Panc1 (cell line): ENCODE measurements at regions not wholly inside any gene's neighbourhood (a gene's known extent, or its start where the extent isn't known, plus 50 kb on each side); places are given as distances from the start of the nearest gene placed in this dataset.

Experiments used
- ATAC-seq: fragments of 200-7000 bp; cut with Tn5 transposase; 2 replicates; pipeline ENCODE4 v1.9.1; 2020; ENCODE audit warnings: mild to moderate bottlenecking, moderate library complexity
- BruUV-seq: library from RNA; stranded (reverse); fragments of 400-500 nt; replicated peaks from 2 replicates; lab custom pipeline; 2021; lab: Mats Ljungman, UMichigan
- CTCF ChIA-PET: fragments of 300-600 bp; sonication (Branson Sonifier 250); formaldehyde crosslinking; loops from one replicate; lab custom pipeline; 2022; ENCODE audit warnings: antibody characterized with exemption; lab: Charles Lee
- POLR2A ChIA-PET: fragments of 300-600 bp; sonication (Branson Sonifier 250); formaldehyde crosslinking; loops from one replicate; lab custom pipeline; 2022; ENCODE audit warnings: antibody characterized with exemption; lab: Charles Lee
- DNase-seq: peaks from one replicate; pipeline ENCODE4 v3.0.0-alpha.2; 2010; ENCODE audit warnings: low read depth, low spot score
- H3K27ac ChIP-seq: 2 replicates; pipeline ENCODE4 v1.5.1; 2011; ENCODE audit warnings: mild to moderate bottlenecking, low read length, inconsistent platforms
- H3K27me3 ChIP-seq: fragments of 200-500 bp; sonication (Bioruptor generic); 2 replicates; pipeline ENCODE4 v1.6.0; 2014; ENCODE audit warnings: low read length, inconsistent platforms; ENCODE audit not compliant: control insufficient read depth, insufficient read depth
- H3K36me3 ChIP-seq: fragments of 200-500 bp; sonication (Bioruptor generic); 2 replicates; pipeline ENCODE4 v1.5.1; 2014; ENCODE audit warnings: inconsistent platforms, mild to moderate bottlenecking, low read length, moderate library complexity; ENCODE audit not compliant: control insufficient read depth, insufficient read depth
- H3K4me1 ChIP-seq: 2 replicates; pipeline ENCODE4 v1.5.1; 2011; ENCODE audit warnings: inconsistent platforms, mild to moderate bottlenecking, low read length, moderate library complexity; ENCODE audit not compliant: control insufficient read depth, insufficient read depth
- H3K4me3 ChIP-seq, 2 experiments: 2 replicates each; pipeline ENCODE4 v1.5.1; 2011 to 2012; ENCODE audit warnings: low read depth in 2 of 2, low read length in 2 of 2, mild to moderate bottlenecking in 2 of 2, inconsistent platforms in 1 of 2, moderate library complexity in 1 of 2
- H3K9me3 ChIP-seq: fragments of 200-500 bp; sonication (Bioruptor generic); 2 replicates; pipeline ENCODE4 v1.5.1; 2014; ENCODE audit warnings: low read depth, mild to moderate bottlenecking, inconsistent platforms, low read length, moderate library complexity; ENCODE audit not compliant: control insufficient read depth, insufficient read depth
- POLR2AphosphoS5 ChIP-seq: IDR thresholded peaks from 2 replicates; pipeline ENCODE4 v1.6.1; 2012; ENCODE audit warnings: mild to moderate bottlenecking, low read depth, low read length, moderate library complexity
- SIN3A ChIP-seq: IDR thresholded peaks from 2 replicates; pipeline ENCODE4 v1.6.1; 2012; ENCODE audit warnings: low read depth, mild to moderate bottlenecking, low read length, moderate library complexity, borderline replicate concordance; ENCODE audit not compliant: insufficient read depth
- TCF7L2 ChIP-seq: IDR thresholded peaks from 2 replicates; pipeline ENCODE4 v1.6.1; 2011; ENCODE audit warnings: mild to moderate bottlenecking, low read depth, low read length, inconsistent platforms
- in situ Hi-C: cut with HindIII; loops from 2 replicates; pipeline ENCODE4 v1.10.0; 2016; ENCODE audit warnings: low sequenced_read_pairs, low pct_unique_long_range_greater_than_20kb
- intact Hi-C: fragments of 100-400 bp; cut with micrococcal nuclease; formaldehyde crosslinking; loops from one replicate; pipeline ENCODE4 v1.10.0; 2022; ENCODE audit not compliant: unreplicated experiment
- TF ChIP-seq, protein P1 (sequence below): fragments of 450-650 bp; IDR thresholded peaks from 2 replicates; pipeline ENCODE4 v1.5.1; 2017; ENCODE audit warnings: mild to moderate bottlenecking
- TF ChIP-seq, protein P2 (sequence below), 2 experiments: IDR thresholded peaks; 2 replicates each; pipeline ENCODE4 v1.6.1; 2011 to 2012; ENCODE audit warnings: low read depth in 2 of 2, control low read depth in 1 of 2, low read length in 1 of 2, mild to moderate bottlenecking in 1 of 2, moderate library complexity in 1 of 2; ENCODE audit not compliant: insufficient read depth in 1 of 2

DNA sequence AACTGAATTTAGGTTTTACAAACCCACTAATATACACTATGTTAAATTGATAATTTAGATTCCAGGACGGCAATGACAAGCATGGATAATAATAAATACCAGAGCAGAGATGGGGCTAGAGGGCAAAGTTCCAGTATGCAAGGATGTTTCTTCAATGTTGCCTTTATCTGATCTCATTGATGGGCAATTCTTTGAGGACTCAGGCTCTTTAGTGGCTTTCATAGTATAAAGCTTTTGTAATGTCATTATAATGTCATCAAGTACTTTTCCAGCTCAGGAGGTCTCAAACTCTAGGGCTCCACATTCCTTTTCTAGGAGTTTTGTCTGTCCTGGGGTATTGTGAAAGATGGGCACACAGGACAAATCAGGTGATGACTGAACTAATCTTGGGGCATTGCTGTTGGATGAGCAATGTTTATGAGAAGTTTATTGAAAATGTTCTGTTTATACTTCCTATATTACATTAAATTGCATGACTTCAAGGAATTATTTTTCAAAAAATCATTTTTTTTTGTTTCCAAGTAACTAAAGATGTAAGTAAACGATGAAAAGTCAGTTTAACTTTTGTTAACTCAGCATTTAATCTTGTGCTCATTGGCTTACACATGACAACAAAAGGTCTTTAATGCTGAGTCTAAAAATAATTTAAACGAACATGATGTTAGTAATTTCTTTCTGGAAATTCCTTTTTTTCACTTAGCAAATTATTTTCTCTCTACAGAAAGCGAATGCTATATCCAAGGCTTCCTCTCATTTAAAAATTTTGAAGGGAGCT is 116.4 kb downstream of the OXSM start:
- intact Hi-C loops (no loop called here), in situ Hi-C loops (no loop called here)
- no peak overlapping the region for H3K4me3 ChIP-seq
- CTCF ChIA-PET, result no interaction called here
- H3K27ac ChIP-seq, result no peak overlapping the region
- DNase-seq (no peak), ATAC-seq (no peak)
- no peaks in the 10 kb centered on the region for H3K9me3 ChIP-seq
- H3K4me1 ChIP-seq, result no peaks in the 10 kb centered on the region
- no peaks in the 10 kb centered on the region for H3K36me3 ChIP-seq
- TF ChIP-seq POLR2AphosphoS5 (no peak), TCF7L2 (no peak), SIN3A (no peak)
- TF ChIP-seq, protein P1, sequence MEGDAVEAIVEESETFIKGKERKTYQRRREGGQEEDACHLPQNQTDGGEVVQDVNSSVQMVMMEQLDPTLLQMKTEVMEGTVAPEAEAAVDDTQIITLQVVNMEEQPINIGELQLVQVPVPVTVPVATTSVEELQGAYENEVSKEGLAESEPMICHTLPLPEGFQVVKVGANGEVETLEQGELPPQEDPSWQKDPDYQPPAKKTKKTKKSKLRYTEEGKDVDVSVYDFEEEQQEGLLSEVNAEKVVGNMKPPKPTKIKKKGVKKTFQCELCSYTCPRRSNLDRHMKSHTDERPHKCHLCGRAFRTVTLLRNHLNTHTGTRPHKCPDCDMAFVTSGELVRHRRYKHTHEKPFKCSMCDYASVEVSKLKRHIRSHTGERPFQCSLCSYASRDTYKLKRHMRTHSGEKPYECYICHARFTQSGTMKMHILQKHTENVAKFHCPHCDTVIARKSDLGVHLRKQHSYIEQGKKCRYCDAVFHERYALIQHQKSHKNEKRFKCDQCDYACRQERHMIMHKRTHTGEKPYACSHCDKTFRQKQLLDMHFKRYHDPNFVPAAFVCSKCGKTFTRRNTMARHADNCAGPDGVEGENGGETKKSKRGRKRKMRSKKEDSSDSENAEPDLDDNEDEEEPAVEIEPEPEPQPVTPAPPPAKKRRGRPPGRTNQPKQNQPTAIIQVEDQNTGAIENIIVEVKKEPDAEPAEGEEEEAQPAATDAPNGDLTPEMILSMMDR, result no peak
- TF ChIP-seq, protein P2, sequence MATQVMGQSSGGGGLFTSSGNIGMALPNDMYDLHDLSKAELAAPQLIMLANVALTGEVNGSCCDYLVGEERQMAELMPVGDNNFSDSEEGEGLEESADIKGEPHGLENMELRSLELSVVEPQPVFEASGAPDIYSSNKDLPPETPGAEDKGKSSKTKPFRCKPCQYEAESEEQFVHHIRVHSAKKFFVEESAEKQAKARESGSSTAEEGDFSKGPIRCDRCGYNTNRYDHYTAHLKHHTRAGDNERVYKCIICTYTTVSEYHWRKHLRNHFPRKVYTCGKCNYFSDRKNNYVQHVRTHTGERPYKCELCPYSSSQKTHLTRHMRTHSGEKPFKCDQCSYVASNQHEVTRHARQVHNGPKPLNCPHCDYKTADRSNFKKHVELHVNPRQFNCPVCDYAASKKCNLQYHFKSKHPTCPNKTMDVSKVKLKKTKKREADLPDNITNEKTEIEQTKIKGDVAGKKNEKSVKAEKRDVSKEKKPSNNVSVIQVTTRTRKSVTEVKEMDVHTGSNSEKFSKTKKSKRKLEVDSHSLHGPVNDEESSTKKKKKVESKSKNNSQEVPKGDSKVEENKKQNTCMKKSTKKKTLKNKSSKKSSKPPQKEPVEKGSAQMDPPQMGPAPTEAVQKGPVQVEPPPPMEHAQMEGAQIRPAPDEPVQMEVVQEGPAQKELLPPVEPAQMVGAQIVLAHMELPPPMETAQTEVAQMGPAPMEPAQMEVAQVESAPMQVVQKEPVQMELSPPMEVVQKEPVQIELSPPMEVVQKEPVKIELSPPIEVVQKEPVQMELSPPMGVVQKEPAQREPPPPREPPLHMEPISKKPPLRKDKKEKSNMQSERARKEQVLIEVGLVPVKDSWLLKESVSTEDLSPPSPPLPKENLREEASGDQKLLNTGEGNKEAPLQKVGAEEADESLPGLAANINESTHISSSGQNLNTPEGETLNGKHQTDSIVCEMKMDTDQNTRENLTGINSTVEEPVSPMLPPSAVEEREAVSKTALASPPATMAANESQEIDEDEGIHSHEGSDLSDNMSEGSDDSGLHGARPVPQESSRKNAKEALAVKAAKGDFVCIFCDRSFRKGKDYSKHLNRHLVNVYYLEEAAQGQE (IDR thresholded peaks at IDR 0.05; ENCODE audit: insufficient read depth in 1 of 2, low read depth in 2 of 2, low read length in 1 of 2), result no peak
- no TSS peak for BruUV-seq
- POLR2A ChIA-PET, result no interaction called here
- no peaks in the 10 kb centered on the region for H3K27me3 ChIP-seq

DNA sequence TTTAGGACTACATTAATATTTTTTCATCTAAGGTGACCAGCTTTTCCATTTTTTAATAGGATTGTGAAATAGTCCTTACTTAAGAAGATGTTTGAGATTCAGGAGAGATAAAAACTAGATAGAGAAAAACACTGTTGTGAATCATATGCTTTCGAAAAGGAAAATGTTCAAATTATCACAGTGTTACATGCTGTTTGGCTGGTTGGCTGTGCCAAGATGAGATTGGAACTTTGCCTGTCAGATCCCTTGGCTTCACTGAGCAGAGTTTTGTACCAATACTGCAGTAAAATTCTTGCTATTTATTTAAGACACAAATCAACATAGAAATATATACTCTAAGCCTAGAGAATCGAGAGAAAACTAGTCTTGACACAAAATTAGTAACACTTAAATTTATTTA is 117.2 kb downstream of the OXSM start:
- TF ChIP-seq POLR2AphosphoS5 (no peak), TCF7L2 (no peak), SIN3A (no peak)
- TF ChIP-seq, protein P2 (IDR thresholded peaks at IDR 0.05; ENCODE audit: insufficient read depth in 1 of 2, low read depth in 2 of 2, low read length in 1 of 2), result no peak
- TF ChIP-seq, protein P1, result no peak
- Histone ChIP-seq H3K27ac (no peak overlapping the region), H3K4me1 (no peaks in the 10 kb centered on the region), H3K27me3 (no peaks in the 10 kb centered on the region), H3K36me3 (no peaks in the 10 kb centered on the region), H3K9me3 (no peaks in the 10 kb centered on the region), H3K4me3 (no peak overlapping the region)
- intact Hi-C loops, result no loop called here
- DNase-seq, result no peak
- in situ Hi-C loops, result no loop called here
- POLR2A ChIA-PET, result no interaction called here
- ATAC-seq, result no peak
- no TSS peak for BruUV-seq
- CTCF ChIA-PET, result no interaction called here
